Keratinocyte (primary cell): ENCODE measurements at regions not wholly inside any gene's neighbourhood (a gene's known extent, or its start where the extent isn't known, plus 50 kb on each side); places are given as distances from the start of the nearest gene placed in this dataset.

Experiments
- EZH2 ChIP-seq: IDR thresholded peaks from one replicate; pipeline ENCODE4 v1.6.1; 2012; ENCODE audit warnings: inconsistent platforms, mild to moderate bottlenecking, low read length, moderate library complexity
- TF ChIP-seq, protein P1 (sequence below), 3 experiments: IDR thresholded peaks in 1 of 3; conservative IDR thresholded peaks in 1 of 3; optimal IDR thresholded peaks in 1 of 3; 2 replicates in 2 of 3; 3 replicates in 1 of 3; pipeline versions ENCODE3 to v1.5.1; 2011; ENCODE audit warnings: low read length in 3 of 3, mild to moderate bottlenecking in 3 of 3, moderate library complexity in 2 of 3, control low read depth in 1 of 3, inconsistent platforms in 1 of 3; ENCODE audit not compliant: insufficient read depth in 2 of 3; ENCODE audit errors: extremely low read depth in 1 of 3

- TF ChIP-seq, protein P1, sequence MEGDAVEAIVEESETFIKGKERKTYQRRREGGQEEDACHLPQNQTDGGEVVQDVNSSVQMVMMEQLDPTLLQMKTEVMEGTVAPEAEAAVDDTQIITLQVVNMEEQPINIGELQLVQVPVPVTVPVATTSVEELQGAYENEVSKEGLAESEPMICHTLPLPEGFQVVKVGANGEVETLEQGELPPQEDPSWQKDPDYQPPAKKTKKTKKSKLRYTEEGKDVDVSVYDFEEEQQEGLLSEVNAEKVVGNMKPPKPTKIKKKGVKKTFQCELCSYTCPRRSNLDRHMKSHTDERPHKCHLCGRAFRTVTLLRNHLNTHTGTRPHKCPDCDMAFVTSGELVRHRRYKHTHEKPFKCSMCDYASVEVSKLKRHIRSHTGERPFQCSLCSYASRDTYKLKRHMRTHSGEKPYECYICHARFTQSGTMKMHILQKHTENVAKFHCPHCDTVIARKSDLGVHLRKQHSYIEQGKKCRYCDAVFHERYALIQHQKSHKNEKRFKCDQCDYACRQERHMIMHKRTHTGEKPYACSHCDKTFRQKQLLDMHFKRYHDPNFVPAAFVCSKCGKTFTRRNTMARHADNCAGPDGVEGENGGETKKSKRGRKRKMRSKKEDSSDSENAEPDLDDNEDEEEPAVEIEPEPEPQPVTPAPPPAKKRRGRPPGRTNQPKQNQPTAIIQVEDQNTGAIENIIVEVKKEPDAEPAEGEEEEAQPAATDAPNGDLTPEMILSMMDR (optimal IDR thresholded peaks at IDR 0.05 in 1 of 3, IDR thresholded peaks at IDR 0.05 in 1 of 3, conservative IDR thresholded peaks at IDR 0.05 in 1 of 3; ENCODE audit: extremely low read depth in 1 of 3, insufficient read depth in 2 of 3, low read length in 3 of 3), result no peak
- no peak for TF ChIP-seq EZH2
These were observed 192.3 kb downstream of the NUAK1 start for GRCh38 chr12:105946493-105946901.
